ENCODE measurements at regions not wholly inside any gene's neighbourhood (a gene's known extent, or its start where the extent isn't known, plus 50 kb on each side); places are given as distances from the start of the nearest gene placed in this dataset.

DNA sequence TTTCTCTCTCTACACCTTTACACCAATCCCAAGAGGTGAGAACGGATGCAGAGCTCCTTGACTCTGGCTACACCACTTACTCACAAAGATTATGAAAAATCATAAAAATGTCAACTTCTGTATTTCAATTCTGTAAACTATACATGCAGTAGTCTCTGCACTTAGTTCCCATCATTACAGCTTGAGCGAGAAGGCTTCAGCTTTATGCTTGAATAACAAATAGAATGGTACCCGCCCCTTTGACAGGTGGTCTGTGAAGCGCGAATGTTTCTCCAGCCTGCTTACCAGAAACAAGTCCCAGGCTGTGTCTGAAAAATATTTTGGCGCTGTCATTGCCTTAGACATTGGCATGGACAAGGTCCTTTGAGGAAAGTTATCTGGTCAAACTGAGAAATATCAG lies 562.4 kb upstream of the CLINT1 start:
- H3K27me3 Mint-ChIP-seq (ENCODE audit: low read depth in 2 of 2), result no peaks in the 10 kb centered on the region
- no peak for ATAC-seq
- H3K9me3 Mint-ChIP-seq, result peaks cover 2 to 5% of the 10 kb centered on the region in 2 donors
- no peak overlapping the region for H3K27ac ChIP-seq (ENCODE audit: low read length)
- H3K4me3 Mint-ChIP-seq, result no peak overlapping the region
- no peaks in the 10 kb centered on the region for H3K9me3 ChIP-seq (ENCODE audit: control insufficient read depth, insufficient read depth, low read length)
- H3K36me3 ChIP-seq (ENCODE audit: control insufficient read depth, insufficient read depth, low read length), result no peaks in the 10 kb centered on the region
- WGBS (ENCODE audit: insufficient coverage), result 76% methylated on average over 6 of the region's 6 CpGs
- intact Hi-C loops (cut with micrococcal nuclease), result no loop called here
- DNase-seq, result no peak
- H3K27ac Mint-ChIP-seq, result no peak overlapping the region
- no peak for TF ChIP-seq CTCF (IDR thresholded peaks at IDR 0.05)
- no peak overlapping the region for H3K4me3 ChIP-seq (ENCODE audit: low read length)
- H3K27me3 ChIP-seq (ENCODE audit: control insufficient read depth, insufficient read depth, low read length), result no peaks in the 10 kb centered on the region
- H3K36me3 Mint-ChIP-seq, result no peaks in the 10 kb centered on the region
- H3K4me1 Mint-ChIP-seq, result no peaks in the 10 kb centered on the region
- no peaks in the 10 kb centered on the region for H3K4me1 ChIP-seq (ENCODE audit: control insufficient read depth, insufficient read depth, low read length)

GRCh38 chr5:158419186-158419585 lies 560.2 kb upstream of the CLINT1 start:
- no peaks in the 10 kb centered on the region for H3K27me3 ChIP-seq (ENCODE audit: control insufficient read depth, insufficient read depth, low read length)
- TF ChIP-seq CTCF (IDR thresholded peaks at IDR 0.05), result no peak
- Mint-ChIP-seq H3K9me3 (peaks cover 2 to 7% of the 10 kb centered on the region in 2 donors), H3K27me3 (ENCODE audit: low read depth in 2 of 2) (no peaks in the 10 kb centered on the region), H3K27ac (no peak overlapping the region), H3K36me3 (no peaks in the 10 kb centered on the region), H3K4me1 (no peaks in the 10 kb centered on the region), H3K4me3 (no peak overlapping the region)
- no peaks in the 10 kb centered on the region for H3K4me1 ChIP-seq (ENCODE audit: control insufficient read depth, insufficient read depth, low read length)
- intact Hi-C loops (cut with micrococcal nuclease), result no loop called here
- no peaks in the 10 kb centered on the region for H3K9me3 ChIP-seq (ENCODE audit: control insufficient read depth, insufficient read depth, low read length)
- ATAC-seq (no peak), DNase-seq (no peak)
- 81% methylated on average over 2 of the region's 2 CpGs for WGBS (ENCODE audit: insufficient coverage)
- no peak overlapping the region for H3K4me3 ChIP-seq (ENCODE audit: low read length)
- no peak overlapping the region for H3K27ac ChIP-seq (ENCODE audit: low read length)
- no peaks in the 10 kb centered on the region for H3K36me3 ChIP-seq (ENCODE audit: control insufficient read depth, insufficient read depth, low read length)

DNA sequence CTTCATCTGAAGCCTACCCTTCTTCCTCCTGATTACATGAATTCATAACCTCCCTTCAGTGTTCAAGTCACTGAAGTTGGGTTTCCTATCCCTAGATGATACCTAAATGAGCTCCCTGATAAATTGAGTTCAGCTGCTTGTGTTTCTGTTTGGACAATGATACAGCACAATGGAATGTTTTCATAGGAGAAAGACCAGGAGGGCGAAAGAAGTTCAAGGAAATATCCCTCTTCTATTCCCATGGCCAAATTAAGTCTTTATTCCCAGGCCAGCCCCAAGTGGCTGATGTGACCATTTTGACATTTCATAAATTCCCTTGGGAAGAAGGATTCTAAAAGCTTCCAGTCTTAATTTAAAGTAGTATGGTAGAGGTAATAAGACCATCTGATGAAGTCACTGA lies 555.8 kb upstream of the CLINT1 start:
- H3K36me3 ChIP-seq (ENCODE audit: control insufficient read depth, insufficient read depth, low read length), result no peaks in the 10 kb centered on the region
- TF ChIP-seq CTCF (IDR thresholded peaks at IDR 0.05), result no peak
- intact Hi-C loops (cut with micrococcal nuclease), result no loop called here
- H3K27ac ChIP-seq (ENCODE audit: low read length), result no peak overlapping the region
- no peaks in the 10 kb centered on the region for H3K9me3 ChIP-seq (ENCODE audit: control insufficient read depth, insufficient read depth, low read length)
- H3K4me1 ChIP-seq (ENCODE audit: control insufficient read depth, insufficient read depth, low read length), result no peaks in the 10 kb centered on the region
- no peak overlapping the region for H3K4me3 ChIP-seq (ENCODE audit: low read length)
- H3K4me3 Mint-ChIP-seq, result no peak overlapping the region
- H3K36me3 Mint-ChIP-seq, result no peaks in the 10 kb centered on the region
- DNase-seq, result no peak
- H3K27ac Mint-ChIP-seq, result no peak overlapping the region
- no peaks in the 10 kb centered on the region for H3K4me1 Mint-ChIP-seq
- 80% methylated on average over 1 of the region's 1 CpG for WGBS (ENCODE audit: insufficient coverage)
- no peaks in the 10 kb centered on the region for H3K27me3 Mint-ChIP-seq (ENCODE audit: low read depth in 2 of 2)
- peaks cover 2 to 3% of the 10 kb centered on the region in 2 donors for H3K9me3 Mint-ChIP-seq
- ATAC-seq, result no peak
- no peaks in the 10 kb centered on the region for H3K27me3 ChIP-seq (ENCODE audit: control insufficient read depth, insufficient read depth, low read length)

- no peaks in the 10 kb centered on the region for H3K36me3 ChIP-seq (ENCODE audit: control insufficient read depth, insufficient read depth, low read length)
- ATAC-seq (no peak), DNase-seq (no peak)
- H3K4me1 ChIP-seq (ENCODE audit: control insufficient read depth, insufficient read depth, low read length), result peaks cover 1% of the 10 kb centered on the region
- H3K27ac Mint-ChIP-seq, result no peak overlapping the region
- TF ChIP-seq CTCF (IDR thresholded peaks at IDR 0.05), result no peak
- no peak overlapping the region for H3K4me3 Mint-ChIP-seq
- H3K27me3 Mint-ChIP-seq (ENCODE audit: low read depth in 2 of 2), result no peaks in the 10 kb centered on the region
- H3K4me3 ChIP-seq (ENCODE audit: low read length), result no peak overlapping the region
- H3K27me3 ChIP-seq (ENCODE audit: control insufficient read depth, insufficient read depth, low read length), result no peaks in the 10 kb centered on the region
- no peaks in the 10 kb centered on the region for H3K9me3 ChIP-seq (ENCODE audit: control insufficient read depth, insufficient read depth, low read length)
- intact Hi-C loops (cut with micrococcal nuclease), result no loop called here
- no peaks in the 10 kb centered on the region for H3K36me3 Mint-ChIP-seq
- peaks cover 2 to 3% of the 10 kb centered on the region in 2 donors for H3K9me3 Mint-ChIP-seq
- H3K4me1 Mint-ChIP-seq, result no peaks in the 10 kb centered on the region
- WGBS (ENCODE audit: insufficient coverage), result 86% methylated on average over 3 of the region's 3 CpGs
- H3K27ac ChIP-seq (ENCODE audit: low read length), result no peak overlapping the region
These were observed 555.4 kb upstream of the CLINT1 start for GRCh38 chr5:158414333-158414762.

All from natural killer cell (primary cell).